HEK293T (cell line): ENCODE measurements at regions not wholly inside any gene's neighbourhood (a gene's known extent, or its start where the extent isn't known, plus 50 kb on each side); places are given as distances from the start of the nearest gene placed in this dataset.

Experiments
- BHLHE40 ChIP-seq: fragments of 450-650 bp; IDR thresholded peaks from 2 replicates; pipeline ENCODE4 v1.6.1; 2016; ENCODE audit warnings: mild to moderate bottlenecking, moderate library complexity, borderline replicate concordance
- ELF4 ChIP-seq: fragments of 450-650 bp; IDR thresholded peaks from 2 replicates; pipeline ENCODE4 v1.6.1; 2017; ENCODE audit warnings: antibody characterized with exemption
- FOXK2 ChIP-seq: fragments of 450-650 bp; IDR thresholded peaks from 2 replicates; pipeline ENCODE4 v1.6.1; 2016; ENCODE audit warnings: mild to moderate bottlenecking
- HDGF ChIP-seq: fragments of 450-650 bp; IDR thresholded peaks from 2 replicates; pipeline ENCODE4 v1.6.1; 2017; ENCODE audit warnings: antibody characterized with exemption, borderline replicate concordance
- NFRKB ChIP-seq: fragments of 450-650 bp; IDR thresholded peaks from 2 replicates; pipeline ENCODE4 v1.6.1; 2016; ENCODE audit warnings: mild to moderate bottlenecking, moderate library complexity

GRCh38 chr9:29150606-29151005 is 1577.3 kb upstream of the C9orf72 start:
- TF ChIP-seq FOXK2 (no peak), HDGF (no peak), BHLHE40 (no peak), NFRKB (no peak), ELF4 (no peak)
